ENCODE measurements at regions not wholly inside any gene's neighbourhood (a gene's known extent, or its start where the extent isn't known, plus 50 kb on each side); places are given as distances from the start of the nearest gene placed in this dataset.

DNA sequence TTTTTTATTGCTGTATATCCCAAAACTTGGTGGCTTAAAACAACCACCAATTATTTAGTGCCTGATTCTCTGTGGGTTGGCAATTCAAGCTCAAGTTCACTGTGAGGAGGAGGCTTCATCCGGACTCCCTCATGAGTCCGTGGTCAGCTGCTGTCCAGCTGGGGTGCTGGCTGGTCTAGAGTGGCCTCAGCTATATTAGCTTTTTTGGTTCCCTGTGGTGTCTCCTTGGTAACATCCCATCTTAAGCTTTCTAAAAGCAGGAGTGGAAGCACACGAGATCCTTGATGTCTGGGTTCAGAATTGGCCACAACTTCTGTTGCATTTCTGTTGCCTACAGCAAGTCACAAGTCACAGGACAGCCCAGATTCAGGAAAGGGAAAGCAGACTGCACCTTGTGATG lies 536.5 kb upstream of the FZD8 start:
- Histone ChIP-seq H3K79me1 (ENCODE audit: low read depth, low read length) (no peaks in the 10 kb centered on the region), H3K18ac (ENCODE audit: extremely low read depth, low read length) (no peak overlapping the region), H3K9ac (replicated peaks in 1 of 4; ENCODE audit: extremely low read depth in 1 of 4, low read depth in 3 of 4, low read length in 3 of 4) (no peak overlapping the region), H3K27ac (ENCODE audit: low read depth, low read length) (no peak overlapping the region), H4K20me1 (replicated peaks in 1 of 2; ENCODE audit: control insufficient read depth in 1 of 2, insufficient read depth in 2 of 2, low read length in 2 of 2) (no peaks in the 10 kb centered on the region), H3K4me1 (replicated peaks in 1 of 4; ENCODE audit: control insufficient read depth in 3 of 4, insufficient read depth in 4 of 4, low read length in 3 of 4) (no peaks in the 10 kb centered on the region), H3K23me2 (ENCODE audit: low read depth, low read length) (no peaks in the 10 kb centered on the region; the same call in 1 of the 2 replicates), H4K5ac (ENCODE audit: insufficient read length, low read depth, low read length) (no peak overlapping the region), H2BK15ac (ENCODE audit: low read length) (no peak overlapping the region), H2AFZ (ENCODE audit: low read length) (no peak overlapping the region), H3K9me3 (ENCODE audit: insufficient read depth in 2 of 2, low read depth in 1 of 2, low read length in 1 of 2) (no peaks in the 10 kb centered on the region), H2AK5ac (ENCODE audit: low read depth, low read length) (no peak overlapping the region), H2BK20ac (ENCODE audit: low read length) (no peak overlapping the region), H3K27me3 (replicated peaks in 1 of 4; ENCODE audit: control insufficient read depth in 3 of 4, extremely low read depth in 1 of 4, insufficient read depth in 3 of 4, low read length in 3 of 4) (no peaks in the 10 kb centered on the region), H3K4ac (replicated peaks; ENCODE audit: insufficient read length, low read depth, low read length) (no peak overlapping the region), H3K56ac (replicated peaks; ENCODE audit: insufficient read length, low read depth, low read length) (no peak overlapping the region), H3K79me2 (ENCODE audit: control insufficient read depth in 1 of 2, insufficient read depth in 2 of 2, low read length in 2 of 2) (no peaks in the 10 kb centered on the region), H3K4me2 (ENCODE audit: insufficient read depth in 1 of 2, low read depth in 2 of 2, low read length in 2 of 2) (no peak overlapping the region), H3K36me3 (ENCODE audit: control insufficient read depth in 2 of 4, insufficient read depth in 4 of 4, low read length in 3 of 4) (no peaks in the 10 kb centered on the region), H3K14ac (ENCODE audit: insufficient read length) (no peak overlapping the region), H3K4me3 (ENCODE audit: extremely low read depth in 1 of 4, insufficient read depth in 2 of 4, low read depth in 3 of 4, low read length in 4 of 4) (no peak overlapping the region), H3K23ac (ENCODE audit: insufficient read length) (no peak overlapping the region), H2BK5ac (ENCODE audit: low read depth, low read length) (no peak overlapping the region), H2BK12ac (ENCODE audit: low read depth, low read length) (no peak overlapping the region), H4K8ac (ENCODE audit: extremely low read depth, insufficient read depth, low read length) (no peak overlapping the region), H4K91ac (replicated peaks; ENCODE audit: insufficient read length, low read length) (no peak overlapping the region), H2BK120ac (replicated peaks; ENCODE audit: low read depth, low read length) (no peak overlapping the region)
- 93% methylated on average over 3 of the region's 3 CpGs; no CpG with 5 or more reads in 1 of the 2 experiments for WGBS, 2 experiments (ENCODE audit: extremely low coverage in 1 of 2, insufficient coverage in 1 of 2, insufficient read length in 1 of 2, insufficient replicate concordance in 2 of 2, low coverage in 1 of 2, low lambda C conversion rate in 2 of 2, missing lambda C conversion rate in 1 of 2)
- POLR2A ChIA-PET (ENCODE audit: partially characterized antibody) = no interaction called here
- no peak for DNase-seq (ENCODE audit: low read depth in 1 of 2, low spot score in 2 of 2)
- TF ChIP-seq SP1 (IDR thresholded peaks at IDR 0.05; ENCODE audit: low read depth, low read length) (no peak), JUN (IDR thresholded peaks at IDR 0.05; ENCODE audit: low read depth, low read length) (no peak), EGR1 (IDR thresholded peaks at IDR 0.05; ENCODE audit: borderline replicate concordance, low read depth, low read length) (no peak), ZNF274 (IDR thresholded peaks at IDR 0.05; ENCODE audit: borderline replicate concordance, extremely low read depth, low read length) (no peak), EP300 (IDR thresholded peaks at IDR 0.05; ENCODE audit: borderline replicate concordance in 1 of 2, low read depth in 2 of 2, low read length in 2 of 2) (no peak), MAX (IDR thresholded peaks at IDR 0.05) (no peak), POLR2AphosphoS5 (IDR thresholded peaks at IDR 0.05; ENCODE audit: low read depth, low read length) (no peak), SIRT6 (IDR thresholded peaks at IDR 0.05; ENCODE audit: low read length) (no peak), SP4 (IDR thresholded peaks at IDR 0.05; ENCODE audit: low read length) (no peak), CREB1 (IDR thresholded peaks at IDR 0.05) (no peak), RBBP5 (IDR thresholded peaks at IDR 0.05; ENCODE audit: borderline replicate concordance, low read depth, low read length) (no peak)
- CTCF ChIA-PET (ENCODE audit: partially characterized antibody) = interaction anchor here (1.2 kb wide), 1 partner anchor 12 kb away, joined by 3 read pairs; no protein-coding TSS in a partner anchor
- no peak for FAIRE-seq
